ENCODE measurements at regions not wholly inside any gene's neighbourhood (a gene's known extent, or its start where the extent isn't known, plus 50 kb on each side); places are given as distances from the start of the nearest gene placed in this dataset.
A peak's percentile ranks its signal among the peaks of the same experiment; 100 is the strongest.

DNA sequence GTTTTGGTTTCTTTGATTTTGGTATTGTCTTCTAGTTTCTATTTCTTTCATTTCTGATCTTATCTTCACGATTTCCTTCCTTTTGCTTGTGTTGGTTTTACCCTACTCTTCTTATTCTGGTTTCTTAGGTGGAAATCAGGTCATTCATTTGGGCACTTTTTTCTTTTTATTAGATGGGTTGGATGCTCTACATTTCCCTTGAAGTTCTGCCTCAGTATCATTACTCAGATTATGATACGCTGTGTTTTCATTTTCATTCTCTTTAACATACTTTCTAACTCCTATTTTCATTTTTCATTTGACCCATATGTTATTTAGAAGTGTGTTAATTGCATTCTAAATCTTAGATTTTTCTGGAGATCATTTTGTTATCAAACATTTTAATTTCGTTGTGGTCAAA lies 108.6 kb downstream of the IRF8 start:
- ChIA-PET POLR2A (interaction anchor here (1.7 to 7.0 kb wide), 2 partner anchors 11 to 17 kb away, joined by 10 to 58 read pairs; no protein-coding TSS in a partner anchor), SMC1A (ENCODE audit: uncharacterized antibody, unreplicated experiment) (interaction anchor here (15.0 kb wide), 1 partner anchor 14 kb away, joined by 338 read pairs; no protein-coding TSS in a partner anchor), CTCF (interaction anchor here (9.6 to 17.2 kb wide), 2 partner anchors 20 to 186 kb away, joined by 100 to 345 read pairs; no protein-coding TSS in a partner anchor), RAD21 (ENCODE audit: unreplicated experiment) (interaction anchor here (12.2 kb wide), 1 partner anchor 19 kb away, joined by 157 read pairs; no protein-coding TSS in a partner anchor)
- no peak overlapping the region for H3K9ac ChIP-seq (ENCODE audit: control insufficient read depth, insufficient read depth, low read length)
- no peak for DNase-seq (ENCODE audit: low read depth, low spot score)
- peak overlapping the region; percentile 43 for H3K4me2 ChIP-seq (ENCODE audit: control insufficient read depth, insufficient read depth)
- no peaks in the 10 kb centered on the region for H3K36me3 ChIP-seq (ENCODE audit: control insufficient read depth in 2 of 2, insufficient read depth in 2 of 2, low read length in 1 of 2)
- H3K79me2 ChIP-seq (ENCODE audit: control insufficient read depth, insufficient read depth, low read length): no peaks in the 10 kb centered on the region
- ATAC-seq: peak; percentile 23; the same call in 2 of the 3 replicates
- H3K4me1 ChIP-seq (ENCODE audit: control insufficient read depth, insufficient read depth, low read length): peaks cover 45% of the 10 kb centered on the region
- H3K27ac ChIP-seq (ENCODE audit: control insufficient read depth, insufficient read depth): no peak overlapping the region
- no TSS peak for BruUV-seq (replicated peaks)
- intact Hi-C loops (cut with micrococcal nuclease; ENCODE audit: unreplicated experiment): no loop called here
- in situ Hi-C loops (cut with MboI): loop anchor here (10.0 kb wide), 1 partner anchor 453 kb away; no protein-coding TSS in a partner anchor
- WGBS (ENCODE audit: insufficient coverage, insufficient replicate concordance, low lambda C conversion rate, missing lambda C conversion rate): 28% methylated on average over 3 of the region's 3 CpGs
- H3K4me3 ChIP-seq: peak overlapping the region; percentile 26; the same call in 1 of the 2 replicates
- no peaks in the 10 kb centered on the region for H3K27me3 ChIP-seq (replicated peaks in 1 of 2; ENCODE audit: control insufficient read depth in 2 of 2, insufficient read depth in 2 of 2, low read length in 1 of 2)
- no peak for TF ChIP-seq SPI1 (IDR thresholded peaks at IDR 0.05; ENCODE audit: borderline replicate concordance, insufficient read depth, low read depth, low read length)
- TF ChIP-seq JUNB (IDR thresholded peaks at IDR 0.05): 0 out of 2 replicates have a peak, but pooled peaks have one; percentile 9
- TF ChIP-seq MXI1 (IDR thresholded peaks at IDR 0.05; ENCODE audit: low read depth, low read length): no peak
- TF ChIP-seq NFYA (IDR thresholded peaks at IDR 0.05; ENCODE audit: borderline replicate concordance, low read depth, low read length): no peak
- no peaks in the 10 kb centered on the region for H4K20me1 ChIP-seq (ENCODE audit: control insufficient read depth, insufficient read depth)
- FAIRE-seq: no peak
- peaks cover 2% of the 10 kb centered on the region; the same call in 2 of the 3 replicates for H3K9me3 ChIP-seq (replicated peaks; ENCODE audit: control insufficient read depth, insufficient read depth, low read length)
- no peak overlapping the region; the same call in 1 of the 2 replicates for H2AFZ ChIP-seq (ENCODE audit: control insufficient read depth, low read depth, low read length)

DNA sequence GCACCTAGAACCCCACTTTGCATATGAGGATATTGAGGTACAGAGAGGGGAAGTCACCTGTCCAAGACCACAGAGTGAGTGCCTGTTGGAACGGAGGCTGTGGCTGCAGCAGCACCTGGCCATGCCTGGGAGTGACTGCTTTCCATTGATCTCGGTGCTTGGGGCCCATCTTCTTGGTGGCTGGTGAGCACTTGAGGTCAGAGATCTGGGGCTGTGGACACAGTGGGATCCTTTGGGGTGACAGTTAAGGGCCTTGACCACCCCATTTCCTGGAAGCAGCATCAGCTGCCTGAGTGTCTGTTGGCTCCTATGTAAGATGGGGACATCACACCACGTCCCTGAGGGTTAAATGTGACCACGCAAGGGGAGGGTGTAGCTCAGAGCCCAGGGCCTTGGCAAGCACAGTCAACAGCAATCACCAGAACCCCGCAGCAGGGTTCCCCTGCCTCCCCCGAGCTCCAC lies 111.7 kb downstream of the IRF8 start:
- H2AFZ ChIP-seq (ENCODE audit: control insufficient read depth, low read depth, low read length): no peak overlapping the region
- WGBS (ENCODE audit: insufficient coverage, insufficient replicate concordance, low lambda C conversion rate, missing lambda C conversion rate): 13% methylated on average over 6 of the region's 6 CpGs
- FAIRE-seq (no peak), DNase-seq (ENCODE audit: low read depth, low spot score) (no peak), ATAC-seq (peak; percentile 71)
- CTCF ChIA-PET: interaction anchor here (0.6 to 17.2 kb wide), 8 partner anchors 9 to 189 kb away, joined by 3 to 345 read pairs (median 4); no protein-coding TSS in a partner anchor
- in situ Hi-C loops (cut with MboI): loop anchor here (10.0 kb wide), 1 partner anchor 106 kb away; no protein-coding TSS in a partner anchor
- POLR2A ChIA-PET: interaction anchor here (0.8 to 7.0 kb wide), 4 partner anchors 14 to 111 kb away, joined by 3 to 58 read pairs (median 10); no protein-coding TSS in a partner anchor
- no peaks in the 10 kb centered on the region for H3K36me3 ChIP-seq (ENCODE audit: control insufficient read depth in 2 of 2, insufficient read depth in 2 of 2, low read length in 1 of 2)
- peak overlapping the region; percentile 63 for H3K4me2 ChIP-seq (ENCODE audit: control insufficient read depth, insufficient read depth)
- no peaks in the 10 kb centered on the region for H3K79me2 ChIP-seq (ENCODE audit: control insufficient read depth, insufficient read depth, low read length)
- peaks cover 47% of the 10 kb centered on the region for H3K4me1 ChIP-seq (ENCODE audit: control insufficient read depth, insufficient read depth, low read length)
- H3K9me3 ChIP-seq (replicated peaks; ENCODE audit: control insufficient read depth, insufficient read depth, low read length): no peaks in the 10 kb centered on the region; the same call in 2 of the 3 replicates
- RAD21 ChIA-PET (ENCODE audit: unreplicated experiment): interaction anchor here (0.9 to 12.2 kb wide), 8 partner anchors 15 to 190 kb away, joined by 3 to 157 read pairs (median 6); no protein-coding TSS in a partner anchor
- no peaks in the 10 kb centered on the region for H3K27me3 ChIP-seq (replicated peaks in 1 of 2; ENCODE audit: control insufficient read depth in 2 of 2, insufficient read depth in 2 of 2, low read length in 1 of 2)
- SMC1A ChIA-PET (ENCODE audit: uncharacterized antibody, unreplicated experiment): interaction anchor here (0.8 to 16.1 kb wide), 4 partner anchors 17 to 189 kb away, joined by 5 to 338 read pairs (median 119); no protein-coding TSS in a partner anchor
- H3K9ac ChIP-seq (ENCODE audit: control insufficient read depth, insufficient read depth, low read length): 0 out of 2 replicates have a peak overlapping the region, but pooled peaks have one; percentile 6
- H3K4me3 ChIP-seq: no peak overlapping the region
- BruUV-seq (replicated peaks): no TSS peak
- intact Hi-C loops (cut with micrococcal nuclease; ENCODE audit: unreplicated experiment): loop anchor here (1.0 to 2.0 kb wide), 2 partner anchors 22 to 74 kb away; no protein-coding TSS in a partner anchor
- peak overlapping the region; percentile 66 for H3K27ac ChIP-seq (ENCODE audit: control insufficient read depth, insufficient read depth)
- no peaks in the 10 kb centered on the region for H4K20me1 ChIP-seq (ENCODE audit: control insufficient read depth, insufficient read depth)
- TF ChIP-seq EP300 (IDR thresholded peaks at IDR 0.05; ENCODE audit: borderline replicate concordance in 1 of 2, control insufficient read depth in 1 of 2, low read depth in 2 of 2, low read length in 2 of 2) (peak in 1 of 2 experiments; percentile 54; a peak in 2 of 4 replicates), ZZZ3 (IDR thresholded peaks at IDR 0.05; ENCODE audit: control insufficient read depth, insufficient read length, low read depth) (no peak), BHLHE40 (IDR thresholded peaks at IDR 0.05; ENCODE audit: borderline replicate concordance in 1 of 2, low read depth in 2 of 2, low read length in 1 of 2) (peak in 1 of 2 experiments; percentile 34; a peak in 1 of 4 replicates), HDAC6 (IDR thresholded peaks at IDR 0.05; ENCODE audit: unreplicated experiment) (no peak), EED (IDR thresholded peaks at IDR 0.05; ENCODE audit: low read depth) (peak; percentile 55; the same call in 1 of the 2 replicates), RUNX3 (IDR thresholded peaks at IDR 0.05; ENCODE audit: low read length) (peak; percentile 75), ETV6 (conservative IDR thresholded peaks at IDR 0.05 in 1 of 2, IDR thresholded peaks at IDR 0.05 in 1 of 2; ENCODE audit: borderline replicate concordance in 1 of 2, low read depth in 1 of 2) (0 out of 4 replicates have a peak, but pooled peaks of 1 of the 2 experiments have one; percentile 28), PAX5 (IDR thresholded peaks at IDR 0.05; ENCODE audit: borderline replicate concordance, low read depth, low read length) (0 out of 2 replicates have a peak, but pooled peaks have one; percentile 15), MXI1 (IDR thresholded peaks at IDR 0.05; ENCODE audit: low read depth, low read length) (no peak)

Measured in GM12878 (cell line).